HAP-1 (cell line): ENCODE measurements at regions not wholly inside any gene's neighbourhood (a gene's known extent, or its start where the extent isn't known, plus 50 kb on each side); places are given as distances from the start of the nearest gene placed in this dataset.

Experiments used
- DNase-seq, 2 experiments: peaks; one replicate each; pipeline ENCODE4 v3.0.0-alpha.2; 2016 to 2020; ENCODE audit warnings: low spot score in 2 of 2
- H3K27me3 ChIP-seq: fragments of 250-450 bp; sonication (Bioruptor Pico); 2 replicates; pipeline ENCODE4 v1.5.1; 2020; ENCODE audit warnings: low read depth, mild to moderate bottlenecking, moderate library complexity
- H3K36me3 ChIP-seq: fragments of 250-450 bp; sonication (Bioruptor Pico); replicated peaks from 2 replicates; pipeline ENCODE4 v1.5.1; 2020; ENCODE audit warnings: mild to moderate bottlenecking
- H3K4me1 ChIP-seq: fragments of 250-450 bp; sonication (Bioruptor Pico); 2 replicates; pipeline ENCODE4 v1.5.1; 2020; ENCODE audit warnings: mild to moderate bottlenecking
- H3K4me3 ChIP-seq: fragments of 250-450 bp; sonication (Bioruptor Pico); 2 replicates; pipeline ENCODE4 v1.5.1; 2020; ENCODE audit warnings: mild to moderate bottlenecking, moderate library complexity
- H3K9me3 ChIP-seq: fragments of 250-450 bp; sonication (Bioruptor Pico); 2 replicates; pipeline ENCODE4 v1.5.1; 2020; ENCODE audit warnings: mild to moderate bottlenecking, moderate library complexity
- in situ Hi-C: fragments of 300-500 bp; cut with MboI; formaldehyde crosslinking; loops from 3 replicates; pipeline ENCODE4 v1.14.3; 2020; ENCODE audit warnings: low sequenced_read_pairs, inconsistent platforms, mixed read lengths

GRCh38 chr18:28792404-28793086 is 615.6 kb upstream of the CDH2 start:
- in situ Hi-C loops, result no loop called here
- no peaks in the 10 kb centered on the region for H3K36me3 ChIP-seq
- H3K27me3 ChIP-seq, result no peaks in the 10 kb centered on the region
- no peak overlapping the region for H3K4me3 ChIP-seq
- no peaks in the 10 kb centered on the region for H3K9me3 ChIP-seq
- H3K4me1 ChIP-seq, result no peaks in the 10 kb centered on the region; the same call in 1 of the 2 replicates
- DNase-seq, result no peak

GRCh38 chr18:28791101-28791500 is 614.2 kb upstream of the CDH2 start:
- H3K36me3 ChIP-seq, result no peaks in the 10 kb centered on the region
- H3K4me1 ChIP-seq, result no peaks in the 10 kb centered on the region; the same call in 1 of the 2 replicates
- no peaks in the 10 kb centered on the region for H3K9me3 ChIP-seq
- DNase-seq, result no peak
- in situ Hi-C loops, result no loop called here
- no peaks in the 10 kb centered on the region for H3K27me3 ChIP-seq
- H3K4me3 ChIP-seq, result no peak overlapping the region

GRCh38 chr18:28789502-28789901 is 612.6 kb upstream of the CDH2 start:
- H3K4me3 ChIP-seq, result no peak overlapping the region
- H3K27me3 ChIP-seq, result no peaks in the 10 kb centered on the region
- no peak for DNase-seq
- H3K36me3 ChIP-seq, result no peaks in the 10 kb centered on the region
- no peaks in the 10 kb centered on the region; the same call in 1 of the 2 replicates for H3K4me1 ChIP-seq
- H3K9me3 ChIP-seq, result no peaks in the 10 kb centered on the region
- in situ Hi-C loops, result no loop called here

GRCh38 chr18:28786926-28787325 is 610.0 kb upstream of the CDH2 start:
- in situ Hi-C loops, result no loop called here
- no peak for DNase-seq
- no peaks in the 10 kb centered on the region for H3K27me3 ChIP-seq
- H3K36me3 ChIP-seq, result no peaks in the 10 kb centered on the region
- no peak overlapping the region for H3K4me3 ChIP-seq
- H3K4me1 ChIP-seq, result no peaks in the 10 kb centered on the region
- no peaks in the 10 kb centered on the region for H3K9me3 ChIP-seq

GRCh38 chr18:28781616-28782362 is 604.9 kb upstream of the CDH2 start:
- H3K27me3 ChIP-seq, result no peaks in the 10 kb centered on the region
- no peak for DNase-seq
- no peaks in the 10 kb centered on the region for H3K9me3 ChIP-seq
- H3K36me3 ChIP-seq, result no peaks in the 10 kb centered on the region
- no peaks in the 10 kb centered on the region for H3K4me1 ChIP-seq
- in situ Hi-C loops, result no loop called here
- H3K4me3 ChIP-seq, result no peak overlapping the region

- DNase-seq, result no peak
- Histone ChIP-seq H3K27me3 (no peaks in the 10 kb centered on the region), H3K36me3 (no peaks in the 10 kb centered on the region), H3K4me1 (no peaks in the 10 kb centered on the region), H3K9me3 (no peaks in the 10 kb centered on the region), H3K4me3 (no peak overlapping the region)
- in situ Hi-C loops, result no loop called here
Observed at GRCh38 chr18:28778706-28779105, 601.8 kb upstream of the CDH2 start.

GRCh38 chr18:28777756-28778155 is 600.8 kb upstream of the CDH2 start:
- no peak for DNase-seq
- Histone ChIP-seq H3K27me3 (no peaks in the 10 kb centered on the region), H3K9me3 (no peaks in the 10 kb centered on the region), H3K4me1 (no peaks in the 10 kb centered on the region), H3K36me3 (no peaks in the 10 kb centered on the region), H3K4me3 (no peak overlapping the region)
- in situ Hi-C loops, result no loop called here

- in situ Hi-C loops, result no loop called here
- Histone ChIP-seq H3K36me3 (no peaks in the 10 kb centered on the region), H3K4me1 (no peaks in the 10 kb centered on the region), H3K27me3 (no peaks in the 10 kb centered on the region), H3K4me3 (no peak overlapping the region), H3K9me3 (no peaks in the 10 kb centered on the region)
- no peak for DNase-seq
Observed at GRCh38 chr18:28771849-28772248, 594.9 kb upstream of the CDH2 start.

- in situ Hi-C loops, result no loop called here
- no peak for DNase-seq
- no peaks in the 10 kb centered on the region; the same call in 1 of the 2 replicates for H3K4me1 ChIP-seq
Observed at GRCh38 chr18:28768791-28769768, 592.1 kb upstream of the CDH2 start.

GRCh38 chr18:28767727-28768211 is 590.8 kb upstream of the CDH2 start:
- Histone ChIP-seq H3K9me3 (no peaks in the 10 kb centered on the region), H3K36me3 (no peaks in the 10 kb centered on the region), H3K4me3 (no peak overlapping the region), H3K27me3 (no peaks in the 10 kb centered on the region), H3K4me1 (no peaks in the 10 kb centered on the region; the same call in 1 of the 2 replicates)
- in situ Hi-C loops, result no loop called here
- no peak for DNase-seq

More at GRCh38 chr18:28768791-28769768, 592.1 kb upstream of the CDH2 start:
- no peak overlapping the region for H3K4me3 ChIP-seq
- H3K9me3 ChIP-seq, result no peaks in the 10 kb centered on the region
- H3K27me3 ChIP-seq, result no peaks in the 10 kb centered on the region
- H3K36me3 ChIP-seq, result no peaks in the 10 kb centered on the region

GRCh38 chr18:28767201-28767600 is 590.3 kb upstream of the CDH2 start:
- Histone ChIP-seq H3K9me3 (no peaks in the 10 kb centered on the region), H3K4me3 (no peak overlapping the region), H3K4me1 (no peaks in the 10 kb centered on the region; the same call in 1 of the 2 replicates), H3K27me3 (no peaks in the 10 kb centered on the region), H3K36me3 (no peaks in the 10 kb centered on the region)
- in situ Hi-C loops, result no loop called here
- DNase-seq, result no peak

- in situ Hi-C loops, result no loop called here
- no peaks in the 10 kb centered on the region; the same call in 1 of the 2 replicates for H3K4me1 ChIP-seq
- no peak for DNase-seq
Observed at GRCh38 chr18:28766721-28767120, 589.8 kb upstream of the CDH2 start.

GRCh38 chr18:28766027-28766426 is 589.1 kb upstream of the CDH2 start:
- DNase-seq, result no peak
- in situ Hi-C loops, result no loop called here
- no peaks in the 10 kb centered on the region for H3K9me3 ChIP-seq
- no peaks in the 10 kb centered on the region for H3K27me3 ChIP-seq
- no peaks in the 10 kb centered on the region for H3K36me3 ChIP-seq
- no peaks in the 10 kb centered on the region; the same call in 1 of the 2 replicates for H3K4me1 ChIP-seq
- H3K4me3 ChIP-seq, result no peak overlapping the region

More at GRCh38 chr18:28766721-28767120, 589.8 kb upstream of the CDH2 start:
- Histone ChIP-seq H3K36me3 (no peaks in the 10 kb centered on the region), H3K4me3 (no peak overlapping the region), H3K27me3 (no peaks in the 10 kb centered on the region), H3K9me3 (no peaks in the 10 kb centered on the region)
